Epithelial cell of esophagus (primary cell): ENCODE measurements at regions not wholly inside any gene's neighbourhood (a gene's known extent, or its start where the extent isn't known, plus 50 kb on each side); places are given as distances from the start of the nearest gene placed in this dataset.

Source experiments
- DNase-seq: peaks from one replicate; pipeline ENCODE4 v3.0.0; 2010; ENCODE audit warnings: low read depth
- H3K4me3 ChIP-seq: 2 replicates; pipeline ENCODE4 v1.5.1; 2011; ENCODE audit warnings: mild to moderate bottlenecking, low read length, control low read depth
- TF ChIP-seq, protein P1 (sequence below): IDR thresholded peaks from 2 replicates; pipeline ENCODE4 v1.5.1; 2011; ENCODE audit warnings: low read depth, mild to moderate bottlenecking, low read length, control low read depth, inconsistent platforms; ENCODE audit not compliant: insufficient read depth; ENCODE audit errors: missing control alignments

DNA sequence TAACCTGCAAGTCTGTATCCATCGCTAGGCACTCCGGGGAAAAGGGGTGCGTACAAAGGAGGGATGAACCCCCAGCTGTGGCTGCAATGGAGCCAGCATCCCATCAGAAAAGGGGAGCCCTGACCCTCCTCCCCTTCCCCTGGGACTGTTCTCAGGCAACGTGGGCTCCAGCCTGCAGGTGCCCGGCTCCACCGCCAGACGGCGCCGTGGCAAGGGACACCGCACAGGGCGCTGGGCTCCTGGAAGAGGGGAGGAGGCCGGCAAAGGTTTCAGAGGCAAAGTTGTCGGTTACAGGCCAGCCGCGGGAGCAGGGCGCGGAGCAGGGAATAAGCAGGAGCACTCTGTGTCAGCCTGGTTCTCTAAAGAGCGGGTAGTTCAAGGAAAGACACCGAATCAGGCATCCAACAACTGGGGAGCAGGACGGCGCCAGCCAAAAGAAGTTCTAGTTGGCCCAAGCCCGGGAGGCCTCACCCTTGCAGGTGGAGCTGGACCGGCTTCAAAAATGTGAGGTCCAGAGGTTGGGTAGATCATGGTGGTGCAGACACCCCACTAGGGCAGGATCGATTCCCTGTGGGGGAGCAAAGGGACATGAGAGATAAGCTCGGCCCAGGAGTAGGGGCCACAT, 53.0 kb upstream of the ATP12A start:
- peak; percentile 35 for DNase-seq
- no peak overlapping the region for H3K4me3 ChIP-seq
- TF ChIP-seq, protein P1, sequence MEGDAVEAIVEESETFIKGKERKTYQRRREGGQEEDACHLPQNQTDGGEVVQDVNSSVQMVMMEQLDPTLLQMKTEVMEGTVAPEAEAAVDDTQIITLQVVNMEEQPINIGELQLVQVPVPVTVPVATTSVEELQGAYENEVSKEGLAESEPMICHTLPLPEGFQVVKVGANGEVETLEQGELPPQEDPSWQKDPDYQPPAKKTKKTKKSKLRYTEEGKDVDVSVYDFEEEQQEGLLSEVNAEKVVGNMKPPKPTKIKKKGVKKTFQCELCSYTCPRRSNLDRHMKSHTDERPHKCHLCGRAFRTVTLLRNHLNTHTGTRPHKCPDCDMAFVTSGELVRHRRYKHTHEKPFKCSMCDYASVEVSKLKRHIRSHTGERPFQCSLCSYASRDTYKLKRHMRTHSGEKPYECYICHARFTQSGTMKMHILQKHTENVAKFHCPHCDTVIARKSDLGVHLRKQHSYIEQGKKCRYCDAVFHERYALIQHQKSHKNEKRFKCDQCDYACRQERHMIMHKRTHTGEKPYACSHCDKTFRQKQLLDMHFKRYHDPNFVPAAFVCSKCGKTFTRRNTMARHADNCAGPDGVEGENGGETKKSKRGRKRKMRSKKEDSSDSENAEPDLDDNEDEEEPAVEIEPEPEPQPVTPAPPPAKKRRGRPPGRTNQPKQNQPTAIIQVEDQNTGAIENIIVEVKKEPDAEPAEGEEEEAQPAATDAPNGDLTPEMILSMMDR, result peak; percentile 69

DNA sequence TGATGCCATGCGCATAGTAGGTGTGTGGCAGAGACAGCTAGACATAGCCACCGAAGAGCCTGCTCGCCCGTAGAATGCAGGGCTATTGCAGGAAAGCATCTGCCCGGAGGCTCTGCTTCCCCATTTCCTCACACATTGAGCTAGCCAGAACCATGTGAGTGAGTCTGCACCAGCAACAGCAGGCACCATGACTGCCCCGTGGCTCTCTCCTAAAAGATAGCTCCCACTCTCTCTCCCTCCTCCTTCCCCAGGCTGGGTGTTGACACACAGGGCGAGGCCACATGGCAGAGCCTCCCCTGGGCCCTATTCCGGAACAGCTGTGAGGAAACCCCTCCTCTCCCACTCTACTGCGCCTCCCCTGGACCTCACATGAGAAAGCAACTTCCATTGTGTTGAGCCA, 52.3 kb upstream of the ATP12A start:
- no peak for DNase-seq
- TF ChIP-seq, protein P1, result no peak
- H3K4me3 ChIP-seq, result no peak overlapping the region

DNA sequence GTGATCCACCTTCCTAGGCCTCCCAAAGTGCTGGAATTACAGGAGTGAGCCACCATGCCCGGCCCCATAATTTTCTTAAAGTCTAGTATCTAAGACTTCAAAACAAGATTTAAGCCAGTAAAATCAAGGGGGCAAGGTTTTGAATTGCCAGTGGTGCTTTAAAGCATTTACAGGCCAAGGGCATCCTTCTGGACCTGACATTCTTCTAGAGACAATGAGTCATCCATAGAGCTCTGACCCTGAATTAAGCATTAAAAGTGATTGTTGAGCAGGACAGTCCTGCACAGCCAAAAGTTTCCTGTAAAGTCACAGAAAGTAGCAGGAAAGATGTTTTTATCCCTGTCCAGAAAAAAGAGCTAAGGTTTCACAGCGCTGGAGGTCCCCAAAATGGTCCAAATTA, 50.9 kb upstream of the ATP12A start:
- no peak overlapping the region for H3K4me3 ChIP-seq
- TF ChIP-seq, protein P1, result no peak
- no peak for DNase-seq

DNA sequence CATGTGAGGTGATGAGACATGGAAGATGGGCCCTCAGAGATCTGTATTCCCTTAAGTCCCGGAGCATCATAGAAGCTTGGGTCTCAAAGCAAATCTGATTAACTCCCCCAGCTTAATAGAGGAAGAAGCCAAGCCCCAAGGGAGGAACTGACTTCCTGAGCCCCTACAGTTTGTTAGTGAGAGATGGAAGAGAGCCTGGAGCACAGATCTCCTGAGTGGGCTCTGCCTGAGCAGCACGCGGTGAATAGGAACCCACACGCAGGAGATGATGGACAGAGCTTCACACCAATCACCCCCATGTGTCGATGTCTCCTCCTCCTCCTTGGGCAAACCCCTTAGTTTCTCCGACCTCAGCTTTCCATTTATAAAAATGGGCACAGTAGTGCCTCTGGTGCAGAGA, 50.1 kb upstream of the ATP12A start:
- no peak overlapping the region for H3K4me3 ChIP-seq
- TF ChIP-seq, protein P1, result no peak
- no peak for DNase-seq
